SU-DHL-6 (cell line): ENCODE measurements at regions not wholly inside any gene's neighbourhood (a gene's known extent, or its start where the extent isn't known, plus 50 kb on each side); places are given as distances from the start of the nearest gene placed in this dataset.

Source experiments
- H2AFZ ChIP-seq: fragments of 200-600 bp; sonication (generic); 2 replicates; pipeline ENCODE4 v1.6.1; 2014; ENCODE audit warnings: low read depth, mild to moderate bottlenecking, moderate library complexity, mixed read lengths, antibody characterized with exemption, low read length; ENCODE audit not compliant: severe bottlenecking
- H3F3A ChIP-seq: fragments of 200-600 bp; shearing (Covaris generic); 2 replicates; pipeline ENCODE4 v1.6.0; 2016; ENCODE audit warnings: antibody characterized with exemption, mild to moderate bottlenecking; ENCODE audit not compliant: insufficient read depth
- H3K27ac ChIP-seq: fragments of 200-600 bp; sonication (generic); 2 replicates; pipeline ENCODE4 v1.5.1; 2016; ENCODE audit warnings: low read depth, mild to moderate bottlenecking, low read length, moderate library complexity, mixed read lengths
- H3K27me3 ChIP-seq: fragments of 200-600 bp; sonication (generic), shearing (Covaris generic); 2 replicates; pipeline ENCODE4 v1.6.0; 2014; ENCODE audit warnings: mild to moderate bottlenecking, low read length
- H3K36me3 ChIP-seq: fragments of 200-600 bp; sonication (generic); 2 replicates; pipeline ENCODE4 v1.6.1; 2014; ENCODE audit warnings: mild to moderate bottlenecking, low read length, mixed read lengths
- H3K4me2 ChIP-seq: fragments of 300-600, 200-600 bp; shearing (Covaris generic), sonication (generic); 2 replicates; pipeline ENCODE4 v1.6.0; 2014; ENCODE audit warnings: low read length, low read depth, mild to moderate bottlenecking; ENCODE audit not compliant: poor library complexity, severe bottlenecking
- H3K4me3 ChIP-seq: fragments of 200-600 bp; sonication (generic); 2 replicates; pipeline ENCODE4 v1.5.1; 2014; ENCODE audit warnings: antibody characterized with exemption, low read length, mild to moderate bottlenecking, mixed read lengths; ENCODE audit not compliant: insufficient read depth, poor library complexity, severe bottlenecking
- H3K79me2 ChIP-seq: fragments of 200-600 bp; sonication (generic); 2 replicates; pipeline ENCODE4 v1.6.1; 2014; ENCODE audit warnings: mild to moderate bottlenecking, low read length, moderate library complexity; ENCODE audit not compliant: insufficient read depth
- H3K9ac ChIP-seq: fragments of 200-600 bp; sonication (generic); 2 replicates; pipeline ENCODE4 v1.7.0; 2014; ENCODE audit warnings: mild to moderate bottlenecking, low read length
- H3K9me2 ChIP-seq: fragments of 200-600 bp; sonication (generic); replicated peaks from 2 replicates; pipeline ENCODE4 v1.6.1; 2014; ENCODE audit warnings: low read length; ENCODE audit not compliant: insufficient read depth
- H3K9me3 ChIP-seq: fragments of 200-600 bp; sonication (generic); 2 replicates; pipeline ENCODE4 v1.6.1; 2014; ENCODE audit warnings: low read length, mixed read lengths; ENCODE audit not compliant: insufficient read depth
- H4K20me1 ChIP-seq: fragments of 200-600 bp; sonication (generic); 2 replicates; pipeline ENCODE4 v1.6.1; 2014; ENCODE audit warnings: low read depth, mild to moderate bottlenecking, antibody characterized with exemption, low read length, moderate library complexity, mixed read lengths
- CTCF ChIP-seq: fragments of 200-600 bp; sonication (generic); IDR thresholded peaks from one replicate; pipeline ENCODE4 v1.5.1; 2017; ENCODE audit warnings: antibody characterized with exemption, mild to moderate bottlenecking, low read length, moderate library complexity; ENCODE audit not compliant: insufficient read depth, poor library complexity, severe bottlenecking
- EZH2phosphoT487 ChIP-seq: fragments of 200-600 bp; sonication (generic), shearing (Covaris generic); conservative IDR thresholded peaks from 2 replicates; pipeline ENCODE4 v1.6.1; 2018; ENCODE audit warnings: mild to moderate bottlenecking, antibody characterized with exemption, low read length, moderate library complexity, mixed read lengths

- no peak overlapping the region for H2AFZ ChIP-seq
- H3K27ac ChIP-seq = no peak overlapping the region
- no peak overlapping the region for H3K9ac ChIP-seq
- H3K79me2 ChIP-seq = no peaks in the 10 kb centered on the region
- H3K27me3 ChIP-seq = no peaks in the 10 kb centered on the region
- H3K36me3 ChIP-seq = no peaks in the 10 kb centered on the region
- H4K20me1 ChIP-seq = no peaks in the 10 kb centered on the region
- no peaks in the 10 kb centered on the region for H3F3A ChIP-seq
- H3K9me3 ChIP-seq = no peaks in the 10 kb centered on the region
- no peak overlapping the region for H3K4me3 ChIP-seq
- TF ChIP-seq CTCF (no peak), EZH2phosphoT487 (no peak)
- H3K4me2 ChIP-seq = no peak overlapping the region
- no peaks in the 10 kb centered on the region for H3K9me2 ChIP-seq
These were observed 642.4 kb upstream of the SGCG start for GRCh38 chr13:22538400-22538799.

GRCh38 chr13:22549126-22549525, 631.7 kb upstream of the SGCG start:
- H4K20me1 ChIP-seq = no peaks in the 10 kb centered on the region
- H3K9me2 ChIP-seq = no peaks in the 10 kb centered on the region; the same call in 1 of the 2 replicates
- no peaks in the 10 kb centered on the region for H3K27me3 ChIP-seq
- no peak overlapping the region for H3K4me2 ChIP-seq
- no peaks in the 10 kb centered on the region for H3F3A ChIP-seq
- H3K4me3 ChIP-seq = no peak overlapping the region
- no peaks in the 10 kb centered on the region for H3K36me3 ChIP-seq
- H3K79me2 ChIP-seq = no peaks in the 10 kb centered on the region
- no peak for TF ChIP-seq CTCF
- no peak for TF ChIP-seq EZH2phosphoT487
- no peaks in the 10 kb centered on the region; the same call in 1 of the 2 replicates for H3K9me3 ChIP-seq
- no peak overlapping the region for H3K27ac ChIP-seq
- H3K9ac ChIP-seq = no peak overlapping the region
- H2AFZ ChIP-seq = no peak overlapping the region

- Histone ChIP-seq H3K9me2 (no peaks in the 10 kb centered on the region), H3K4me3 (no peak overlapping the region), H4K20me1 (no peaks in the 10 kb centered on the region), H3F3A (no peaks in the 10 kb centered on the region), H3K9ac (no peak overlapping the region), H3K27ac (no peak overlapping the region), H3K4me2 (no peak overlapping the region), H3K79me2 (no peaks in the 10 kb centered on the region), H3K27me3 (no peaks in the 10 kb centered on the region), H3K9me3 (no peaks in the 10 kb centered on the region), H2AFZ (no peak overlapping the region), H3K36me3 (no peaks in the 10 kb centered on the region)
- no peak for TF ChIP-seq EZH2phosphoT487
- TF ChIP-seq CTCF = no peak
These were observed 619.2 kb upstream of the SGCG start for GRCh38 chr13:22561581-22561980.

- Histone ChIP-seq H2AFZ (no peak overlapping the region), H3K4me3 (no peak overlapping the region), H3K9me3 (no peaks in the 10 kb centered on the region), H3K27me3 (no peaks in the 10 kb centered on the region), H4K20me1 (no peaks in the 10 kb centered on the region), H3K79me2 (no peaks in the 10 kb centered on the region), H3F3A (no peaks in the 10 kb centered on the region), H3K27ac (no peak overlapping the region), H3K9ac (no peak overlapping the region), H3K4me2 (no peak overlapping the region), H3K9me2 (no peaks in the 10 kb centered on the region), H3K36me3 (no peaks in the 10 kb centered on the region)
- no peak for TF ChIP-seq CTCF
- no peak for TF ChIP-seq EZH2phosphoT487
These were observed 618.7 kb upstream of the SGCG start for GRCh38 chr13:22562116-22562515.
